HUES6 (cell line): ENCODE measurements at regions not wholly inside any gene's neighbourhood (a gene's known extent, or its start where the extent isn't known, plus 50 kb on each side); places are given as distances from the start of the nearest gene placed in this dataset.

Experiments used
- H3K27ac ChIP-seq: 2 replicates; pipeline ENCODE4 v1.7.0; 2013; ENCODE audit warnings: low read depth, mild to moderate bottlenecking, low read length, inconsistent platforms
- H3K27me3 ChIP-seq: 2 replicates; pipeline ENCODE4 v1.6.1; 2013; ENCODE audit warnings: low read length; ENCODE audit not compliant: control insufficient read depth, insufficient read depth
- H3K36me3 ChIP-seq: 2 replicates; pipeline ENCODE4 v1.6.1; 2013; ENCODE audit warnings: low read length; ENCODE audit not compliant: control insufficient read depth, insufficient read depth
- H3K4me1 ChIP-seq: 2 replicates; pipeline ENCODE4 v1.6.1; 2013; ENCODE audit warnings: low read length; ENCODE audit not compliant: control insufficient read depth, insufficient read depth
- H3K4me3 ChIP-seq: 2 replicates; pipeline ENCODE4 v1.5.1; 2013; ENCODE audit warnings: low read depth, low read length
- H3K9ac ChIP-seq: one replicate; pipeline ENCODE4 v1.6.1; 2013; ENCODE audit warnings: mild to moderate bottlenecking, low read length
- H3K9me3 ChIP-seq: 2 replicates; pipeline ENCODE4 v1.6.1; 2013; ENCODE audit warnings: low read depth, low read length; ENCODE audit not compliant: control insufficient read depth, insufficient read depth

GRCh38 chr14:83566567-83566966 lies 1963.4 kb upstream of the FLRT2 start:
- Histone ChIP-seq H3K36me3 (no peaks in the 10 kb centered on the region), H3K9me3 (no peaks in the 10 kb centered on the region)

GRCh38 chr14:83568141-83568540 lies 1961.8 kb upstream of the FLRT2 start:
- no peaks in the 10 kb centered on the region for H3K27me3 ChIP-seq
- no peaks in the 10 kb centered on the region for H3K36me3 ChIP-seq
- no peak overlapping the region for H3K9ac ChIP-seq
- H3K4me1 ChIP-seq = no peaks in the 10 kb centered on the region
- no peak overlapping the region for H3K4me3 ChIP-seq
- H3K27ac ChIP-seq = no peak overlapping the region
- H3K9me3 ChIP-seq = no peaks in the 10 kb centered on the region

More at GRCh38 chr14:83566567-83566966, 1963.4 kb upstream of the FLRT2 start:
- no peaks in the 10 kb centered on the region for H3K4me1 ChIP-seq
- no peak overlapping the region for H3K27ac ChIP-seq
- H3K4me3 ChIP-seq = no peak overlapping the region
- H3K27me3 ChIP-seq = no peaks in the 10 kb centered on the region
- no peak overlapping the region for H3K9ac ChIP-seq

GRCh38 chr14:83575301-83575700 lies 1954.6 kb upstream of the FLRT2 start:
- Histone ChIP-seq H3K4me1 (peaks cover 3% of the 10 kb centered on the region; the same call in 1 of the 2 replicates), H3K9me3 (no peaks in the 10 kb centered on the region), H3K27me3 (no peaks in the 10 kb centered on the region), H3K36me3 (no peaks in the 10 kb centered on the region), H3K4me3 (no peak overlapping the region), H3K27ac (no peak overlapping the region), H3K9ac (no peak overlapping the region)

- Histone ChIP-seq H3K4me3 (no peak overlapping the region), H3K4me1 (no peaks in the 10 kb centered on the region), H3K27me3 (no peaks in the 10 kb centered on the region), H3K36me3 (no peaks in the 10 kb centered on the region), H3K27ac (no peak overlapping the region), H3K9ac (no peak overlapping the region), H3K9me3 (peaks cover 16% of the 10 kb centered on the region)
These were observed 1946.7 kb upstream of the FLRT2 start for GRCh38 chr14:83583201-83583600.

GRCh38 chr14:83594874-83595273 lies 1935.1 kb upstream of the FLRT2 start:
- H3K9ac ChIP-seq = no peak overlapping the region
- H3K4me3 ChIP-seq = no peak overlapping the region
- no peaks in the 10 kb centered on the region for H3K9me3 ChIP-seq
- H3K36me3 ChIP-seq = no peaks in the 10 kb centered on the region
- H3K4me1 ChIP-seq = no peaks in the 10 kb centered on the region
- H3K27ac ChIP-seq = no peak overlapping the region
- no peaks in the 10 kb centered on the region for H3K27me3 ChIP-seq

- no peak overlapping the region for H3K4me3 ChIP-seq
- H3K36me3 ChIP-seq = no peaks in the 10 kb centered on the region
- H3K9ac ChIP-seq = no peak overlapping the region
- no peaks in the 10 kb centered on the region for H3K27me3 ChIP-seq
- no peaks in the 10 kb centered on the region for H3K4me1 ChIP-seq
- H3K9me3 ChIP-seq = no peaks in the 10 kb centered on the region
- H3K27ac ChIP-seq = no peak overlapping the region
These were observed 1922.3 kb upstream of the FLRT2 start for GRCh38 chr14:83607682-83608081.

- Histone ChIP-seq H3K36me3 (no peaks in the 10 kb centered on the region), H3K4me1 (no peaks in the 10 kb centered on the region), H3K27me3 (no peaks in the 10 kb centered on the region), H3K9ac (no peak overlapping the region), H3K27ac (no peak overlapping the region), H3K4me3 (no peak overlapping the region), H3K9me3 (no peaks in the 10 kb centered on the region)
These were observed 1918.5 kb upstream of the FLRT2 start for GRCh38 chr14:83611491-83611890.

GRCh38 chr14:83611906-83612390 lies 1918.0 kb upstream of the FLRT2 start:
- Histone ChIP-seq H3K4me1 (no peaks in the 10 kb centered on the region), H3K27ac (no peak overlapping the region)

GRCh38 chr14:83614956-83615355 lies 1915.0 kb upstream of the FLRT2 start:
- H3K4me3 ChIP-seq = no peak overlapping the region

More at GRCh38 chr14:83611906-83612390, 1918.0 kb upstream of the FLRT2 start:
- Histone ChIP-seq H3K4me3 (no peak overlapping the region), H3K9ac (no peak overlapping the region), H3K36me3 (no peaks in the 10 kb centered on the region), H3K27me3 (no peaks in the 10 kb centered on the region), H3K9me3 (no peaks in the 10 kb centered on the region)

GRCh38 chr14:83624541-83624940 lies 1905.4 kb upstream of the FLRT2 start:
- Histone ChIP-seq H3K27ac (no peak overlapping the region), H3K27me3 (no peaks in the 10 kb centered on the region), H3K36me3 (no peaks in the 10 kb centered on the region), H3K4me1 (no peaks in the 10 kb centered on the region), H3K9ac (no peak overlapping the region), H3K4me3 (no peak overlapping the region), H3K9me3 (no peaks in the 10 kb centered on the region)

More at GRCh38 chr14:83614956-83615355, 1915.0 kb upstream of the FLRT2 start:
- H3K9me3 ChIP-seq = no peaks in the 10 kb centered on the region
- no peaks in the 10 kb centered on the region for H3K4me1 ChIP-seq
- H3K36me3 ChIP-seq = no peaks in the 10 kb centered on the region
- no peak overlapping the region for H3K27ac ChIP-seq
- no peaks in the 10 kb centered on the region for H3K27me3 ChIP-seq
- H3K9ac ChIP-seq = no peak overlapping the region

GRCh38 chr14:83632375-83632774 lies 1897.6 kb upstream of the FLRT2 start:
- Histone ChIP-seq H3K4me1 (0 out of 2 replicates have a peak, but pooled peaks cover 4% of the 10 kb centered on the region), H3K27ac (no peak overlapping the region), H3K36me3 (no peaks in the 10 kb centered on the region), H3K27me3 (no peaks in the 10 kb centered on the region), H3K9ac (no peak overlapping the region), H3K4me3 (no peak overlapping the region), H3K9me3 (no peaks in the 10 kb centered on the region)
